Breast epithelium (tissue), 3 donors: ENCODE measurements at regions not wholly inside any gene's neighbourhood (a gene's known extent, or its start where the extent isn't known, plus 50 kb on each side); places are given as distances from the start of the nearest gene placed in this dataset.

Source experiments
- CTCF ChIP-seq, 3 donors: fragments of 450-650 bp; IDR thresholded peaks; one replicate each; pipeline ENCODE4 v1.5.1; 2016 to 2017; ENCODE audit warnings: antibody characterized with exemption in 3 of 3, mild to moderate bottlenecking in 3 of 3, moderate library complexity in 3 of 3
- POLR2A ChIP-seq: fragments of 450-650 bp; IDR thresholded peaks from one replicate; pipeline ENCODE4 v1.6.1; 2016; ENCODE audit warnings: antibody characterized with exemption, mild to moderate bottlenecking, moderate library complexity
- POLR2AphosphoS5 ChIP-seq, 3 donors: sonication (generic); formaldehyde crosslinking; IDR thresholded peaks; one replicate each; pipeline ENCODE4 v1.6.1; 2017; ENCODE audit warnings: antibody characterized with exemption in 3 of 3

- TF ChIP-seq POLR2A (no peak), CTCF (IDR thresholded peaks at IDR 0.05) (no peak), POLR2AphosphoS5 (IDR thresholded peaks at IDR 0.05) (no peak)
These were observed 153.9 kb upstream of the PCBD1 start for GRCh38 chr10:71042216-71042615.
